ENCODE measurements at regions not wholly inside any gene's neighbourhood (a gene's known extent, or its start where the extent isn't known, plus 50 kb on each side); places are given as distances from the start of the nearest gene placed in this dataset.
A peak's percentile ranks its signal among the peaks of the same experiment; 100 is the strongest.

DNA sequence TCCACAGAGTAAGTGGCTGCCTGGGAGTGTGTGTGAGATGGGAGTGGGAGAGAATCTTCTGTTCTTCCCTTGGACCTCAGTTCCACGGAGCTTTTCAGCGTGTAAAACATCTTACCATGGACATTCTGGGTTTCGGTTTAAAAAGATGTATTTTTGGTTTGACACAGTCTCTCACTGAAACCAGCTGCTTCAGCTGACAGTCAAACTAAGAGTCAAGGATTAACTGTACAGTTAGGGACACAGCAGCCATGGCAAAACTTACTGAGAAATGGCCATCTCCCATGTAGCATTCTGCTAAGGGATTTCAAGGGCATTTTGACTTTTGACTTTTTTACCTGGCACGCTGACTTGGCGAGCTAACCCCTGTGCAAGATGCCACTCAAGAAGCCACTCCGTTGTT is 93.8 kb upstream of the IL12B start:
- no peak for DNase-seq

GRCh38 chr5:159426694-159427093 is 96.4 kb upstream of the IL12B start:
- no peak for DNase-seq

- no peak for DNase-seq
These were observed 97.1 kb upstream of the IL12B start for GRCh38 chr5:159427180-159428012.

DNA sequence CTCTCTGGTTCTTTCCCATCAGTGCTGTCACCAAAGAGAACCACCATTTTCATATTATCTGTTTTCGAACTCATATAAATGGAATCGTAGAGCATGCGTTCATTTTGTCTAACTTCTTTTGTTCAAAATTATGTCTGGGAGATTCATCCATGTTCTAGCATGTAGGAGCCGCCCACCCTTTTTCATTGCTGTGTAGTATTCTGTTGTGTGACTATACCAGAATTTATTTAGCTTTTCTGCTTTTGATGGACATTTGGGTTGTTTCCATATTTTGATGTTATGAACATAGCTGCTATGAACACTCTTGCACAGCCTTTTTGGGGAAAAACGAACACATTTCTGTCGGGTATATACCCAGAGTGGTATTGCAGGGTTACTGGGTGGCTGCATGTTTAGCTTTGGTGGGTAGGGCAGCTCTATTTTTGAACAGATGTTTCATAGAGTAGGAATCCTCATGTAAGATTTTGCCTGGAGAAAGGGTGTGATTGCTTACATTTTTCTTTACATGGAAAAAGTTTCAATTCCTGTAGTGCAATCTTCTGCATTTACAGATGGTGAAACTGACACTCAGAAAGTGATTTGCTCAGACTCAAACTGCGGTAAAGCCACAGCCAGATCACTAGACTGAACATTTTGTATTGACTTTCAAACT is 100.2 kb upstream of the IL12B start:
- no peak for DNase-seq

DNA sequence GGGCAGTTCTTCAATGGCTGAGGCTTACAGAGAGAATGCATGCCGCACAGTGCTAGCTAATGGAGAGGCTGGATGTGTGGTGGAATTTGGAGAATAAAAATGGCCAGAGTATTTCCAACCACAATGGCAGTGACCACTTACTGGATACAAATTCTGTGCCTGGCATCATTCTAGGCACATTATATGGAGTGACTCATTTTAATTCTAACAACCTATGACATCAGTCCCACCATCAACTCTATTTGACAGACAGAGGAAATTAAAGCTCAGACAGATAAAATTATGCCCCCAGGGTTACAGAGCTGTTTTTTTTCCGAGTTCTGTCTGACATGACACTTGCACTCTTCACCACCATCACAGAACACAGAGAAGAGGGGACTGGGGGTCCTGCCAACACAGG is 105.6 kb upstream of the IL12B start:
- DNase-seq: no peak

DNA sequence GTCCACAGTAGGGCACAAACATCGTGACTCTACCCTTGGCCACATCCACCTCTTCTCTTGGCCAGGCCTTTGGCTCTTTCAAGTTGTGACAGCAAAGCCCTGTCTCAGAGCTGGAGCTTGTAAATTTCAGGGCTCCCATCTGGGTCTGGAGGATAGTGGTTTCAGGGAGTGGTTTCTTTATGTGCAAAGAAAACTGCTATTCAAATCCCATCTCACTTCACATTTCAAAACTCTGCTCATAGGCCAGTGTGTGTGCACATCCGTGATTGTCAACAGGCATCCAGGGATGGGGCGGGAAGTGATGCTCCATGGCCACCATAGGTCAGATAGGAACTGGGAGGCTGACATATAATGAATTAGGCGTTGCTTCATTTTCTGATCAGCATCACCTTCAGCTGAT is 107.8 kb upstream of the IL12B start:
- DNase-seq: no peak

DNA sequence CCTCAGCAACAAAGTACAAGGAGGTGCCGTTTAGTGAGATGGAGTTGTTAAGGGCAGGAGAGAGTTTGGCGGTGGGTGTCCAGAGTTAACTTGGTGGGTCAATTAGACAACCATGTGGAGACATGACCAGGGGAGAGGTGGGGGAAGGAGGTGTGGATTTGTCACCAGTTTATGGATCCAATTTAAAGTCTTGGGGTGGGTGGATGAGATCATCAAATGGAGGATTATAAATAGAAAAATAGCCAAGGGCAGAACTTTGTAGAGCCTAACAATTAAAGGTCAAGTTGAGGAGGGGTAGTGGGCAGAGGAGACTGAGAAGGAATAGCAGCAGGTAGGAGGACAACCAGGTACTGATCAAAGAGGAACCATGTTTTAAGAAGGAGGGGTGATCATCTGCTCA is 108.7 kb upstream of the IL12B start:
- no peak for DNase-seq

DNA sequence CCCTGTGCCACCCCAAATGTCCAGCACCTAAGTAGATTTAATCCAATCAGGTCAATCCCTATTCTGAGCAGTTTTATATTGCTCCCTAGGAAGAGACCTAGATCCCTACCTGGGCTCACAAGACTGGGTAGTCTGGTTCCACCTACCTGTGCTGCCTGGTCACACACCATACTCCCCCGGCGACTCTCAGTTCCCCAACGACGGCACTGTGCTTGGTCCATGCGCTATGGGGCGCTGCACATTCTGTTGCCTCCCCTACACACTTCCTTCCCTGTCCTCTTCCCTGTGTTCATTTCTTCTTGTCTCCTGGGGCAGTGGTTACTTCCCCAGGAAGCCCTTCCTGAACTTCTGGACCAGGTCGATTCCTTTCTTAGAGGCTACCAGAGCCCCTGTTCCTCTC is 109.9 kb upstream of the IL12B start:
- DNase-seq: no peak

DNA sequence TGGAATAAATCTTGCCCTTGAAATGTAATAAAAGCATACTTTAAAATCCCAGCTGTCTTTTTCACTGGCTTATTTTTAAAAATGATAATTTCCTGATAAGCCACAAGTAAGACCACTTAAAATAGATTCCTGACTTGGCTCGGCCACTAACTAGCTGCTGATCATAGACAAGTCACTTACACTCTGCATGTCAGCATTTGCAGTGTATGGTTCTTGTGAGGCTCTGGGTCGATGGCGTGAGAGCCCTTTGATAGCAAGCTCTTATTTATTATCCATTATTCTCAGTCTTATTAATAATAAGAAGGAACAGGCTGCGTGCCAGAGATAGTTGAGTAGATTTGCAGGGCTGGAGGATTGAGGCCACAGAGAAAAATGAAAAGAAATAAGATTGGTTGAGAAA is 110.7 kb upstream of the IL12B start:
- DNase-seq: no peak

DNA sequence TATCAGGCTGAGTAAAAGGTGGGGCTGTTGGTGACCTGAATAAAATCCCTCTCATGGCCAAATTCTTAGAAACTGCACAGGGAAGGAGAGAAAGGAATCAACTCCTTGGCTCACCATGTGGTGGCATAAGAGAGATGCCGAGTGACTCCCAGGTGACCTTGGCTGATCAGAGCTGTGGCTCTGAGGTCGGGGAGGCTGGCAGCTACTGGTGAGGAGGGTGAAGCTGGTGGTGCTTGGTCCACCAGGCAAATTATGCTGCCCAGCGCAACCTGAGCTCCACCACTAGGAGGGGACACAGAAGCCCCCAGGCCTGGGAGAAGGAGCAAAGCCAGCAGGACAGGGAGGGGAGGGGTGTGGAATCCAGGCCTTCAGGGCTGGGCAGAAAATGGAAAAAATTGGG is 111.2 kb upstream of the IL12B start:
- DNase-seq: no peak

DNA sequence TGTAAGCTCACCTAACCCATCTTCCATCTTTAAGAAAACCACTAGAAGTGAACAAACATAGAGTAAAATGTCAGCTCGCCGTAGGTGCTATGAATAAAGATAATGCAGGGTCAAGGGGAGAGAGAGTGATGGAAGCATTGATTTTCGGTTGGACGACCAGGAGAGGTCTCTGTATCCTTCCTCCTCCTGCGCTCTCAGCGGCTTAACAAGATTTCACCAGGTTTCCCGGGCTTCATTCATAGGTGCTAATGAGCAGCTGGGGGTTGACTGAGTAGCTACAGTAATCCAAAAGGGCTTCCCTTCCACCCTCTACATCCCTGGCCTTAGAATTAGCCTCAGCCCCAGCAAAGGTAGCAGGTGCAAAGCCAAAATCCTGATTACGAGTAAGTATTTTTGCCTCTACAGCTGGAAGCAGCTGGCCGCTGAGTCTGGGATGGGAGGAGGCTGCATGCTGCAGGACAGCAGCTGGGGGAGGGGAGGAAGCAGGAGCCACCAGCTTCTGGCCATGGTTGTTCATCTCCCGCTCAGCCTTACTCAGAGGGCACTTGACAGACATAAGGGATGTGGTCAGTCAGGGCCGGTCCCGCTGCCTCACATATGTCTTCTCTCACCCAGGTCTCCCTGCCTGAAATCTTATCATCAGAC is 112.0 kb upstream of the IL12B start:
- no peak for DNase-seq

DNA sequence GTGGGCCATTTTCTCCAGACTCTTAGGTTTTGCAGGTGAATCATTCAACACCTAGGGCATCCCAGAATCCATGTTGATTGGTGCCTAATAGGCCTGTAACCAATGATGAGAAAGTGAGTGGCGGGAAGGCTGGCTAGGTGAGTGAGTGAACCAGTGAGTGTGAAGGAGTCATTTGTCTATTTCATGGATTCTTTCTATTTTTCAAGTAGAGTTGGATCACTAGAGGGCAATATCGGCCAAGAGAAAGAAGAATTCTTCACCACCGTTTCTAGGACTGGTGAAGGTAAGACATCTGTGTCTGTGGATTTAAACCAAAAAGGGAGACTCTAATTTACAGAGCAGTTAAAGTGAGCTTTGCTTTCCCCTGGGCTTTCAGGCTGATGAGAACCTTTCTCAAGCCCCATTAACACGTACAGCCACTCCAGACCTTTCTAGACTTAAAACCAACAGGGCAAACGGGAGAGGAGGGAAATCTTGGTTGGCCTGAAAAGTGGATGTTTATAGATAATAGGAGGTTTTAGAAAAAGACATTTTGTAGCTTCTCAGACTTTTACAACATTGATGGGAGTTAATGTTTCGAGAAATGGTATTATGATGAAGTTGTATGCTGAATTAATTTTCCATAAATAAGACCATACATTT is 114.3 kb upstream of the IL12B start:
- DNase-seq: no peak

DNA sequence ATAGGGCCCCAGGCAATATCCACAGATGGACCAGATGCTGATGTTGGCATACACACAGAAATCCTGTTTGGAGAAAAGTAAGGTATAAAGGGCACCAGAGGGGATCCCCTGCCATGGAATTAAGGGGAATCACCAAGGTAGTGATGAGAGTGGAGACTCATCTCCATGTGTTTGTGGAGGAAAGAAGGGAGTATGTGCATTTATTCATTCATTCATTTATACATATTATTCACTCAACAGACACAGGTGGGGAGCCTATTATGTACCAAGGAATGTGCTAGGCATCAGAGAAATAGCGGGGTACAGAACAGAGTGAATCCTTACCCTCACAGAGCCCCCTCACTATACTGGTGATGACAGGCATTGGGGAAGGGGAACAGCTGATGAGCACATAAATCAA is 116.8 kb upstream of the IL12B start:
- DNase-seq: no peak

DNA sequence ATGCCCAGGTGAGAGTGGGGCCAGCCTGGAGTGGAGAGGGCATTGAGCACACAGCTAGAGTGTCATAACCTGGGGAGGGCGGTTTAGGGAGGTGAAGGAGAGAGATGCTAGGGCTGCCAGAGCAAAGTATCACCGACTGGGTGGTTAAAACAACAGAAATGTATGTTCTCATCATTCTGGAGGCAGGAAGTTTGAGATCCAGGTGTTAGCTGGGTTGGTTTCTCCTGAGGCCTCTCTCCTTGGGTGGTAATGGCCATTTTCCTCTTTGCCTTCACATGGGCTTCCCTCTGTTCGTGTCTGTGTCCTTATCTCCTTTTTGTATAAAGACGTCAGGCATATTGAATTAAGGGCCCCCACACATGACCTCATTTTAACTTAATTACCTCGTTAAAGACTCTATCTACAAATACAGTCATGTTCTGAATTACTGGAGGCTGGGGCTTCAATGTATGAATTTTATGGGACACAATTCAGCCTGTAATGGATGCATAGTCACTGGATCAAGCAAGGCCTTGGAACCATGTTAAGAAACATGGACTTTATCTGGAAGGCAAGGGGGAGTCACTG is 118.6 kb upstream of the IL12B start:
- no peak for DNase-seq

DNA sequence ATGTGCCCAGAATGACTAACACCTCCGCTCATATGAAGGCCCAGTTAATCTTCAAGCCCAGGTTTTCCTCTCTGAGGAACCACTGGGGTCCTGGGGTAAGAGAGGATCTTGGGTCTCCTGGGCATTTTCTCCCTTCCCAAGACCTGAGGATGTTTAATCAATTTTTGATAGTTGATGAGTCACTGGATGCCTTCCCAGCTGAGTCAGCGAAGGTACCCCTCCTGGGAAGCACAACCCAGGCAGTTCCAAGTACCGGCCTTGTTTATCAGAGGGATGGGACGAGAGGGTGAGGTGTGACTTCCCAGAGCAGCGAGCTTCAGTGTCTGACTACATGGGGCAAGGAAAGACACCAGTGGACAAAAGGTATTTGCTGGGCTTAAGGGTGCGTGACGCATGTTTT is 119.6 kb upstream of the IL12B start:
- no peak for DNase-seq

DNA sequence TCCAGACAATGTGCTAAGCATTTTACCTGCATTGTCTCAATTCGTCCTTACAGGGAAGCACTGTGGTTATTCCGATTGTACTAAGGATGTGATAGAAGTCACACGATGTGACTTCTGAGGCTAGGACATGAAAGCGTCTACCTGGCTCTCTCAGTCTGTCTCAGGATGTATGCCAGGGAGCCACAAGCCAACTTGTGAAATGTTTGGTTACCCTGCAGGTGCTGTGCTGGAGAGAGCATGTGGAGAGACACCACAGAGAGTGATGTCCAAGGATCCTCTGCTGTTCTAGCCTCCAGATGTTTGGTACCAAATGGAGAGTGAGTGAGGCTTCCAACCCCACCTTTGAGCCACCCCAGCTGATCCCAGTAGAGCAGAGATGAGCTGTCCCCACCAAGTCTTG is 120.1 kb upstream of the IL12B start:
- DNase-seq: no peak

DNA sequence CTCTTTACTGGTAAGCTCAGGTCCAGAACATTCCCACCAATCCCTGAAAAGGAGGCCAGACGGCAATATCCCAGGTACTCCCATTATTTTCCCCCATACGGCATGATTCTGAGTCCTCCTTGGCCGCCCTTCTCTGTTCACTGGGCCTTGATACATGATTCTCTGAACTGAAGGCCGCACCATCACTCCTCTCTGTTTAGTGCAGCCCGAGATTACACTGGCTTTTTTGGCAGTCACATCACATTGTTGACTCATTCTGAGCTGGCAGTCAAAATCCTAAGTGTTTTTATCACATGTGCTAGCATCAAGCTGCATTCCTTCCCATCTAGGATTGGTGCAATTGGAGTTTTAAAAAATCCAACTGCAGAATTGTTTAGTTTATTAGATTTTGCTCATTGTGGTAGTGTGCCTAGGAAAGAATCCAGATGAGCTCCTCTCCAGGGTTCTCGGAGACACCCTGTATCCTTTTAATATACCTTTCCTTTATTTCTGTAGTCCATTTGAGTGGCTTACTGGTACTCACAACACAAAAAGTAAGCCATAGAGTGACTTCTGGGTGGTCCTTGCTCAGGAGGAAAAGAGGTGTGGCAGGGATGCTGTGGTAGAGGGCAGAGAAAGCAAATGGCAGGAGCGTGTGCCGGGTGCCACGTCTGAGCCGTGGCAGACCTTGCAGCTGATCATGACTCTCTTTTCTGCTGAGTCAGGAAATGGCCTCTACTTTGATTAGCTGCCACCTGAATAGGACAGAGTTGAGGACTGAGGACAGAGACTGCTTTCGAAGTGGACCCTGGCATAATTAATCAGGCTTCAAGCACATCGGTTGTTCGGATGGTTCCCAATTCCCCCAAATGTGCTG is 121.1 kb upstream of the IL12B start:
- no peak for DNase-seq

GRCh38 chr5:159452480-159453167 is 122.3 kb upstream of the IL12B start:
- no peak for DNase-seq

- no peak for DNase-seq
These were observed 122.9 kb upstream of the IL12B start for GRCh38 chr5:159453209-159453608.

DNA sequence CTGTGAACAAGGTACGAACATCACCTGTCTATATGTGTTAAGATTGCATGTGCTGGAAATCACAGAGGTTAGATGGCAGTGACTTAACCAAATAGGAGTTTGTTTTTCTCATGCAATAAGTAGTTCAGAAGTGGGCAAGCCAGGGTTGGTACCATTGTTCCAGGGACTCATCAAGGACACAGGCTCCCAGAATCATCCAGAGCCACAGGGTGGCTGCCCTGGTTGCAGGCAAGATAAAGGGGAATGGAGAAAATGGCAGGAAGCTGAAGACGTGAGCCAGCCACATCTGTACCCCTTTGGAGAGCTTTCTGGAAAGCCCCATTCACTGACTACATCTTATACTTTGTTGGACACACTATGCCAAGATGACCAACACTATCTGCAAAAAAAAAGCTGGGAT is 126.0 kb upstream of the IL12B start:
- DNase-seq: no peak

DNA sequence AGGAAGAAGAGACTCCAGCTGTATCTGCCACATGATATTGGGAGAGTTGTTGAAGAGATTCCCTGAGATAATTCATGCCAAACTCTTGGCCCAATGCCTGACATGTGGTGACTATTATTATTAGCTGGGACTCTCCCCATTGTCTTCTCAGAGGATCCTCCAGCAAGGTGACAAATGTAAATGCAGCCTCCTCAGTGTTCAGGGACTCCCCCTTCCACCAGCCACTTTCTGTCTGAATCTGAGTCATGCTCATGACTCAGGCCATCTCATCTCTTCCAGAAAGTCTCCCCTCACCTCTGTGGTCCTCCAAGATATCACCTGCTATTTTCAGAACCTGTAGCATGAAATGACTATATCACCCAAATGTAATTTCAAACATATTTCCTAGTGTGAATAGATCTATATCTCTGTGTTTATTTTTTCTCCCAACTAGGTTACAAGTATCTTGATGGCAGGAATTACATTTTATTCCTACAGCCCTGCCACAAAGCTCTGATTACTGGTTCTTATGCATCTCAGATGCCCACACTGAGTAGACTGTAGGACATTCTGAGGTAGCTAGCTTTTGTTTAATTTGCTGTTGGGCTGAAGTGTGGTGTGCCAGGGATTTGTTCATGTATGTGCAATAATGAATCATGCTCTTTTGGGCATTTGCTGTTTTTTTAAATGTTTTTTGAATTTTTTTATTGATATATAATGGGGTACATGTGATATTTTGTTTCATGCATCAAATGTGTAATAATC is 126.6 kb upstream of the IL12B start:
- peak in 2 of 4 experiments; percentile 14 to 17 for DNase-seq

Data from activated CD4-positive, CD25-positive, alpha-beta regulatory T cell (primary cell).